GM18951 (cell line): ENCODE measurements at regions not wholly inside any gene's neighbourhood (a gene's known extent, or its start where the extent isn't known, plus 50 kb on each side); places are given as distances from the start of the nearest gene placed in this dataset.
"Not testable (repeated sequence)": the region's sequence is repeated elsewhere in the genome, so short reads cannot be mapped to it uniquely, and the experiment has no call there.

Source experiments
- POLR2A ChIP-seq: IDR thresholded peaks from 4 replicates; pipeline ENCODE4 v1.6.1; 2011; ENCODE audit warnings: mild to moderate bottlenecking; ENCODE audit not compliant: insufficient read length, insufficient read depth; ENCODE audit errors: extremely low read depth
- in situ Hi-C: fragments of 300-500 bp; cut with MboI; formaldehyde crosslinking; loops from one replicate; pipeline ENCODE4 v1.12.0; 2022; ENCODE audit warnings: low sequenced_read_pairs, mixed read lengths, inconsistent platforms; ENCODE audit not compliant: unreplicated experiment

- TF ChIP-seq POLR2A, result no peak
- in situ Hi-C loops, result no loop called here
Measured at GRCh38 chr3:26280517-26280916, 342.1 kb upstream of the LRRC3B start.

- in situ Hi-C loops, result no loop called here
- no peak for TF ChIP-seq POLR2A
Measured at GRCh38 chr3:26281284-26281985, 341.1 kb upstream of the LRRC3B start.

- in situ Hi-C loops, result not testable (repeated sequence)
Measured at GRCh38 chr3:26284503-26284902, 338.1 kb upstream of the LRRC3B start.

- TF ChIP-seq POLR2A, result no peak
- in situ Hi-C loops, result no loop called here
Measured at GRCh38 chr3:26291840-26292239, 330.7 kb upstream of the LRRC3B start.

GRCh38 chr3:26292780-26293179 lies 329.8 kb upstream of the LRRC3B start:
- in situ Hi-C loops, result no loop called here
- no peak for TF ChIP-seq POLR2A

- in situ Hi-C loops, result no loop called here
- no peak for TF ChIP-seq POLR2A
Measured at GRCh38 chr3:26293329-26293844, 329.2 kb upstream of the LRRC3B start.

- in situ Hi-C loops, result no loop called here
Measured at GRCh38 chr3:26307192-26307591, 315.4 kb upstream of the LRRC3B start.

GRCh38 chr3:26307787-26308186 lies 314.8 kb upstream of the LRRC3B start:
- in situ Hi-C loops, result no loop called here

More at GRCh38 chr3:26307192-26307591, 315.4 kb upstream of the LRRC3B start:
- no peak for TF ChIP-seq POLR2A

GRCh38 chr3:26308454-26308853 lies 314.1 kb upstream of the LRRC3B start:
- in situ Hi-C loops, result no loop called here
- no peak for TF ChIP-seq POLR2A

More at GRCh38 chr3:26307787-26308186, 314.8 kb upstream of the LRRC3B start:
- no peak for TF ChIP-seq POLR2A

- in situ Hi-C loops, result not testable (repeated sequence)
Measured at GRCh38 chr3:26309536-26309935, 313.0 kb upstream of the LRRC3B start.

- TF ChIP-seq POLR2A, result no peak
- in situ Hi-C loops, result no loop called here
Measured at GRCh38 chr3:26312816-26313215, 309.8 kb upstream of the LRRC3B start.

GRCh38 chr3:26316472-26316871 lies 306.1 kb upstream of the LRRC3B start:
- in situ Hi-C loops, result no loop called here
- TF ChIP-seq POLR2A, result no peak

- in situ Hi-C loops, result not testable (repeated sequence)
Measured at GRCh38 chr3:26323741-26324140, 298.8 kb upstream of the LRRC3B start.

- no peak for TF ChIP-seq POLR2A
- in situ Hi-C loops, result no loop called here
Measured at GRCh38 chr3:26340001-26340400, 282.6 kb upstream of the LRRC3B start.

GRCh38 chr3:26343647-26344046 lies 278.9 kb upstream of the LRRC3B start:
- no peak for TF ChIP-seq POLR2A
- in situ Hi-C loops, result no loop called here
